RPMI7951 (cell line): ENCODE measurements at regions not wholly inside any gene's neighbourhood (a gene's known extent, or its start where the extent isn't known, plus 50 kb on each side); places are given as distances from the start of the nearest gene placed in this dataset.
A peak's percentile ranks its signal among the peaks of the same experiment; 100 is the strongest.

ENCODE experiments used
- DNase-seq: peaks from one replicate; pipeline ENCODE4 v3.0.0-alpha.2; 2012; ENCODE audit warnings: low read depth

GRCh38 chr7:21218155-21218554 lies 209.7 kb upstream of the SP4 start:
- DNase-seq: no peak

GRCh38 chr7:21221130-21221529 lies 206.8 kb upstream of the SP4 start:
- no peak for DNase-seq

- DNase-seq: no peak
These were observed 189.3 kb upstream of the SP4 start for GRCh38 chr7:21238400-21239116.

- no peak for DNase-seq
These were observed 184.6 kb upstream of the SP4 start for GRCh38 chr7:21243265-21243664.

GRCh38 chr7:21251151-21251800 lies 176.6 kb upstream of the SP4 start:
- no peak for DNase-seq

- DNase-seq: peak; percentile 50
These were observed 173.9 kb upstream of the SP4 start for GRCh38 chr7:21253740-21254687.

GRCh38 chr7:21256310-21256877 lies 171.5 kb upstream of the SP4 start:
- DNase-seq: peak; percentile 39

GRCh38 chr7:21260939-21261338 lies 166.9 kb upstream of the SP4 start:
- DNase-seq: no peak

GRCh38 chr7:21261627-21262594 lies 166.0 kb upstream of the SP4 start:
- peak; percentile 39 for DNase-seq

- DNase-seq: no peak
These were observed 158.9 kb upstream of the SP4 start for GRCh38 chr7:21269021-21269420.

GRCh38 chr7:21276471-21277035 lies 151.3 kb upstream of the SP4 start:
- no peak for DNase-seq

GRCh38 chr7:21278944-21279343 lies 148.9 kb upstream of the SP4 start:
- no peak for DNase-seq

- DNase-seq: no peak
These were observed 146.7 kb upstream of the SP4 start for GRCh38 chr7:21281193-21281592.

GRCh38 chr7:21293771-21294170 lies 134.1 kb upstream of the SP4 start:
- peak; percentile 5 for DNase-seq

GRCh38 chr7:21299766-21300165 lies 128.1 kb upstream of the SP4 start:
- DNase-seq: no peak

GRCh38 chr7:21300692-21301091 lies 127.2 kb upstream of the SP4 start:
- DNase-seq: no peak

GRCh38 chr7:21304808-21305375 lies 123.0 kb upstream of the SP4 start:
- no peak for DNase-seq

- DNase-seq: no peak
These were observed 122.2 kb upstream of the SP4 start for GRCh38 chr7:21305455-21306235.

- DNase-seq: no peak
These were observed 112.9 kb upstream of the SP4 start for GRCh38 chr7:21314954-21315353.
